GM03348 (cell line): ENCODE measurements at regions not wholly inside any gene's neighbourhood (a gene's known extent, or its start where the extent isn't known, plus 50 kb on each side); places are given as distances from the start of the nearest gene placed in this dataset.
"Not testable (repeated sequence)": the region's sequence is repeated elsewhere in the genome, so short reads cannot be mapped to it uniquely, and the experiment has no call there.

ENCODE experiments used
- DNase-seq: peaks from one replicate; pipeline ENCODE4 v3.0.0; 2012; ENCODE audit warnings: low spot score

GRCh38 chr17:30686538-30687479 lies 137.7 kb downstream of the CRLF3 start:
- not testable (repeated sequence) for DNase-seq

- DNase-seq: not testable (repeated sequence)
Observed at GRCh38 chr17:30682280-30682679, 142.2 kb downstream of the CRLF3 start.

- not testable (repeated sequence) for DNase-seq
Observed at GRCh38 chr17:30680681-30681080, 143.8 kb downstream of the CRLF3 start.

- DNase-seq: no peak
Observed at GRCh38 chr17:30677550-30678249, 146.8 kb downstream of the CRLF3 start.

- not testable (repeated sequence) for DNase-seq
Observed at GRCh38 chr17:30675777-30676492, 148.6 kb downstream of the CRLF3 start.

GRCh38 chr17:30669217-30669649 lies 155.3 kb downstream of the CRLF3 start:
- DNase-seq: not testable (repeated sequence)

- DNase-seq: not testable (repeated sequence)
Observed at GRCh38 chr17:30668360-30669181, 155.9 kb downstream of the CRLF3 start.

- DNase-seq: not testable (repeated sequence)
Observed at GRCh38 chr17:30667657-30668359, 156.7 kb downstream of the CRLF3 start.

- not testable (repeated sequence) for DNase-seq
Observed at GRCh38 chr17:30666838-30667656, 157.4 kb downstream of the CRLF3 start.

GRCh38 chr17:30663727-30664455 lies 160.6 kb downstream of the CRLF3 start:
- not testable (repeated sequence) for DNase-seq

- DNase-seq: not testable (repeated sequence)
Observed at GRCh38 chr17:30657148-30657547, 167.3 kb downstream of the CRLF3 start.

- DNase-seq: not testable (repeated sequence)
Observed at GRCh38 chr17:30653038-30653437, 171.5 kb downstream of the CRLF3 start.

GRCh38 chr17:30650149-30650548 lies 172.9 kb downstream of the GOSR1 start:
- not testable (repeated sequence) for DNase-seq

GRCh38 chr17:30648015-30648620 lies 170.9 kb downstream of the GOSR1 start:
- DNase-seq: not testable (repeated sequence)

GRCh38 chr17:30645875-30646274 lies 168.7 kb downstream of the GOSR1 start:
- not testable (repeated sequence) for DNase-seq

- DNase-seq: not testable (repeated sequence)
Observed at GRCh38 chr17:30644713-30645112, 167.5 kb downstream of the GOSR1 start.

GRCh38 chr17:30644287-30644686 lies 167.1 kb downstream of the GOSR1 start:
- not testable (repeated sequence) for DNase-seq

- DNase-seq: not testable (repeated sequence)
Observed at GRCh38 chr17:30641428-30641827, 164.2 kb downstream of the GOSR1 start.
